ENCODE measurements at regions not wholly inside any gene's neighbourhood (a gene's known extent, or its start where the extent isn't known, plus 50 kb on each side); places are given as distances from the start of the nearest gene placed in this dataset.
A peak's percentile ranks its signal among the peaks of the same experiment; 100 is the strongest.

DNA sequence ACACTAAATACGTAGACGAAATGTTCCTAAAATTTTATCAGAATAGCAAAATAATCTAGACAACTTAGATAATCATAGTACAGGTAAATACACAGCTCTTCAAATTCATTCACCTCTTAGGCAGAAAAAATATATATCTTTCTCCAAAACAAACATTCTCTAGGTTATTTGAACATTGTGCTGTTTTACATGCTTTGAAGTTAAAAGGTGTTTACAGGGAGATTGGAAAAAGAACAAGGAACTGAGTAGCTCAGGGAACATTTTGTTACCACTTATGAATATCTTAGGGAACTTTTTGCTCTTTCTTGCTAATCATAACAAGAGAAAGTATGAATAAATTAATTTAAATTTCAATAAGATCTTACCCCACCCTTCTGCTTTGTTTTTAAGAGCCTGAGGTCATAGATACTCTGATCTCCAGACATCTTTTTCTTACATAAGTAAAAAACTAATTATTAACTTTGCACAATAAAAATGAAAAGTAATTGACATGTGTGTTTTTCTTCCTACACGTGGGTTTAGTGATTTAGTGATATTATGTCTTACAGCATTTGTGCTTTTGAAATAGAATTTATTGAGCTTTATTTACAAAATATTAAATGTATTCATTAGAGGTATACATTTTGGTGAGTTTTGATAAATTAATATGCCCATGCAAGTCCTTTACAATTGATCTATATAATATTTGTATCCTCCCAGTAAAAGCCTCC, 1141.4 kb upstream of the EYS start:
- DNase-seq (ENCODE audit: low spot score): no peak

DNA sequence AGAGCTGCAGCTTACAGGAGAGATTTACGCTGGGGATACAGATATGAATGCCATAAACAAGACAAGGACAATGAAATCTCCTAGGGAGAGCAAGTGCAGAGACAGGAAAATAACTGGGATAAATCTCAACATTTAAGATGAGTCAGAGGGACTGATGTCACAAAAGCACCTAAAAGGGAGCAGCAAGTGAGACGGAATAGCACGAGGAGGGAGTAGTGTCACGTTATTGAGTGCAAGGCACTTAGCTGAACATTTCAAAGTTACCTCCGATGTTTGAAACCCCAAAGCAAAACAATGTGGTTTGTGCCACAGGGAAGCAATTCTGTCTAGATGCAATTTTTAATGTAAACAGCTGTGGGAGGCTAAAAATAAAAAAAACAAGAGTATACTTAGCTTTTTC, 1131.7 kb upstream of the EYS start:
- no peak for DNase-seq (ENCODE audit: low spot score)

DNA sequence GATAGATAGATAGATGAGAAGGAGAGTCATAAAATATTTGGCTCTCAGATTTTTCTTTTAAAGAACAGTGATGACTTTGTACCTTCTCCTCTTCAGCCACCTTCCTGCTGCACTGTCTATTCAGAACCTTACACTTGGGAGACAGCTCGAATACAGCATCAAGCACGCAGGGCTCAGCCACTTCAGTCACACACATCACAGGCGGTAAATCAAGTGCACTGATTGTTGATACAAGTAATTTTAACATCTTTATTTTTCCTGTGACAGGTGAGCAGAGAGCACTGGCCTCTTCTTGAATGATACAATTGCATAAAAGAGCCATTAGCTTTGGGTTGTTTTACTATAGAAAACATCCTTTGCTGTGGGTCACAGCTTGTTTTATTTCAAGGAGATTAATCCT, 1118.5 kb upstream of the EYS start:
- no peak for DNase-seq (ENCODE audit: low spot score)

DNA sequence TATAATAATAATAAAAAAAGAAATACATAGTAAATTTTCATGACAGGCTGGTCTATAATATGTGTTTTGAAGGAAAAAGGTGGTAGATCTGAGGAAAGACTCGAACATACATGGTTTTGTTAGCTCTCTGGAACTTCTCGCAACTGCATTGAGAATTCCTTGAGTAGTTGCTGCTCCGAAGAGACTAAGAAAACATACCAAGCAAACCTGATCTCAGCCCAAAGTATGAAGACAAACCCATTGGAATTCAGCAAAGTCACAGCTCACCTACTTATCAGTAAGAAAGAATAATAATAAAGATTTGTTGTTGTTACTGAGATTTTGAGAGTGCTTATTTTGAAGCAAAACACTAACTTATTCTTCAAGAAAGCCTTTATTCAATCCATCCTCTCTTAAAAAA, 1107.1 kb upstream of the EYS start:
- no peak for DNase-seq (ENCODE audit: low spot score)

DNA sequence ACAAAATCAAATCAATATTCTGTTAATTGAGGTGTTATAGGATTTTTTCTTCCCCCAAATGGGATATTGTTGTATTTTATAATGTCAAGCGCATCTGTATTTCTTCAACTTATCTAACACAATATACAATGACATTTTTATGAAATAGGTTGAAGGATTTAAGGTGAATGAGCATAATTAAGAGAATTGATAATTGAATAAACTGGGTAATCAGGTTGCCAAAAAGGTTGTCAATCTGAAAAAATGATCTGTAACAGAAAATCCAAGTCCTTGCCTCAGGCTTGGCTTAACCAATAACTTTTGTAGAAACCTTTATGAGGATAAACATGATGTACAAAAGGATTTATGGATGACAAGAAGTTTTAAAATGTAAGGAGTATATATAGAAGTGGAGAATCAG, 1101.7 kb upstream of the EYS start:
- no peak for DNase-seq (ENCODE audit: low spot score)

DNA sequence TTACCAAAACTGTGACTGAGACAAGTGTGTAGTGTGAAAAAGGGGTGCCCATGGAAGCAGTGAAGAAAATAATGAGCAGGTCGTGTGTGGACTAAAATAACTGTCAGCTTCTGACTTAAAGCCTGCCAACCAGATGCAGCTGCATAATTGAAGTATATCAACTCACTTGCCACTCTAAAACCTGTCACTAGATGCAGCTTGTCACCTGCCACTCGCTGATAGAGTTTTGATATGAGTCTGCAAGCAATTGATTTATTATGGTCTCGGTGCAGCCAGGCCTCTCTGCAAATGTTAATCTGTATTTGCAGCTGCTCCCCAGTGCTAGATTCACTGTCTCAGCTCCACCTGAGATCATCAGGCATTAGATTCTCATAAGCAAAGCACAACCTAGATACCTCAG, 1090.0 kb upstream of the EYS start:
- DNase-seq (ENCODE audit: low spot score): no peak

DNA sequence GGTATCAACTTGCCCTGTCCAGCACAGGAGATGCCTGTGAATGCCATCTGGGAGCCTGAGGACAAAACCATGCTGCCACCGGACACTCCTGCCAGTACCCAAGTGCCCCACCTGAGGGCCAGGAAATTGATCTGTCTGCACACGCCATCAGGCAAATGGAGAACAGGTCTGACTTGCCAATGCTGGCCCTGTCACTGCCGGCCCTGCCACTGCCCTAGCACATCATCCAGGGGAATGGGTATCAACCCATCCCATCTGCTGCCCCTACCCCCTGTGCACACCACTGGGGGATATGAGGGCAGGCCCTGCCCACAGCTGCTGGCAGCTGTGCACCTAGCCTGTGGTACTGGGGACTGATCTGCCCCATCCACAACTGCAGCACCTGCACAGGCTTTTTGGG, 1081.6 kb upstream of the EYS start:
- DNase-seq (ENCODE audit: low spot score): no peak

DNA sequence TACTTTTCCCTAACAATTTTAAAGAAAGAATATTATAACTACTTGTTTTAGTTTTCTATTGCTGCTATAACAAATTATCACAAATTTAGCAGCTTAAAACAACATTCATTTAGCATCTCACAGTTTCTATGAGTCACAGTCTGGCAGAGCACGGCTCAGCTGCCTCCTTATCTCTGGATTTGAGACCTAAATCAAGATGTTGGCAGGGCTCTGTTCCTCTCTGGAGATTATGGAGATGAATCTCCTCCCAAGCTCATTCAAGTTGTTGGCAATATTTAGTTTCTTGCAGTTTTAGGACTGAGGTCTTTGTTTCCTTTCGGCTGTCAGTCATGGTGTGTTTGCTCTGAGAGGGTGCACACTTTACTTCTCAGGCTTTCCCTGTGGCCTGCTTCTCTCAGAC, 1065.8 kb upstream of the EYS start:
- DNase-seq (ENCODE audit: low spot score): no peak

DNA sequence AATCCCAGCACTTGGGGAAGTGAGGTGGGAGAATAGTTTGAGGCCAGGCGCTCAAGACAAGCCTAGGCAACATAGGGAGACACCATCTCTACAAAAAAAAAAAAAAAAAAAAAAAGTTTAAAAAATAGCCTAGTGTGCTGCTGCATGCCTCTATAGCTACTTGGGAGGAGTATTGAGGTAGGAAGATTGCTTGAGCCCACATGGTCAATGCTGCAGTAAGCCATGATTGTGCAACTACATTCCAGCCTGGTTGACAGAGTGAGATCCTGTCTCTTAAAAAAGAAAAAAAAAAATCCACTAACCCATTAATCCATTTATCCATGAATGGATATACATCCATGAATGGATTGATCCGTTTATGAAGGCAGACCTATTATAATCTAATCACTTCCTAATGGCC, 1064.6 kb upstream of the EYS start:
- no peak for DNase-seq (ENCODE audit: low spot score)

DNA sequence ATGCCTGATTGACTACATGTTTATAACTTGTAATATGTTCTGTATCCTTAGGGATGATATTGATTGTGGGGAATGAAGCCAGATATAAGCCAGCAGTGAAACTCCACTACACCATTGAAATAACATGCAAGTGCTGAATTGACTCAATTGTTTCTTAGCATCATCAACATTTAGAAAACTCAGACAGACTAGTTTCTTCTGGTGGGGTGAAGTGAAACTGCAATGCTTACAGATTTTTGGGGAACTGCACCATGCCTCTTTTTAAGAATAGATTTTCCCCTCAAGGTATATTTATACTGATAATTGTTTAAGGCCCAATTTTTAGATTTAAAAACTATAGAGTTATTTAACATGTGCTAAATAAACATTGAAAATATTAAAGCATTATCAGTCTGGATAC, 1044.6 kb upstream of the EYS start:
- DNase-seq (ENCODE audit: low spot score): no peak

DNA sequence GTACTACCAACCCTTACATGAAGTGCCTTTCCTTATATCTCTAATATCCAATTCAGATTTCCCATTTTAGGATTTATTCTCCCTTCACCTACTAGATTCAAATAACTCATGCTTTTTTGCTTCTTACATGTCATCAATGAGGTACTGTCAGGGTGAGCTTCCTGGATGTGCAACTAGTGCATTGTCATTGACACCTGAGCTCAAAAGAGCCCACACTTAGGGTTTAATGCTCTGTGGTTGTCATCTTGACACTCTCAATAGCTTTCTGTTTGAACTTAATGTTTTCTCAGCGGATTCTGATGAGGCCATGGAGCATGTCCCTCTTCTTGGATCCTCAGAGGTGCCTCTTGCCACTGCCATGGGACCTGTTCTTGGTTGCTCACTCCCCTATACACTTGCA, 1033.3 kb upstream of the EYS start:
- no peak for DNase-seq (ENCODE audit: low spot score)

DNA sequence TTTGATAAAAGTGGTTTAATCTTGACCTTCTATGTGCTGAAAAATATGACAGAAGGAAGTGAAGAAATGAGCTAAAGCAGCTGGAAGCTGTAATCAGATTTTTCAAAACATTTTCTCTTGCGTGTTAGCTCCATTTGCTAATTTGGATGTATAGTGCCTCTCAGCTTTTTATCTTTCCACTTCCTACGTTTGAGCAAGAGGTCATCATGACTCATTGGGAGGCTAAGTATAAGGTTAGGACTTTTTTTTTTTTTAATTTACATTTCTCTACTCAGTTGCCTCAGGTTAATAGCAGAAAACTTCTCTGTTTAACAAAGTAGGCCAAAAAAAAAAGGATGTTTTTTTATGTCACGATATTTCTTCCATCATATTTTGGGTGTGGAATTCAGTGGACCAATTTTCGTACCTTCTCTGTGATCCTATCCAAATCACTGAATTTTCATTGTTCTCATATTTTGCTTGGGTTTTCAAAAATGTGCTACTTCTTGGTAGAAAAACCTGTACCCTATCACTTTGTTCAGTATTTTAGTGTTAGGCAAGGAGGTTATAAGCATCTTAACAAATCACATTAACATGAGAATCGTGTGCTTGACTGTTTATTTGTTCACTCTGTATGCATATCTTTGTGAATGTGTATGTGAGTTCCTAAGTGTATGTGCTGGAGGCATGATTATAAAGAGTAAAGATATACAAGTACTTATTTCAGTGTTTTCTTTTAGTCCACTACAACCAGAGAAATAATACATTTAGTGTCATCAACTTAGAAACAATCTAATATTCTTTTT, 1028.3 kb upstream of the EYS start:
- no peak for DNase-seq (ENCODE audit: low spot score)

DNA sequence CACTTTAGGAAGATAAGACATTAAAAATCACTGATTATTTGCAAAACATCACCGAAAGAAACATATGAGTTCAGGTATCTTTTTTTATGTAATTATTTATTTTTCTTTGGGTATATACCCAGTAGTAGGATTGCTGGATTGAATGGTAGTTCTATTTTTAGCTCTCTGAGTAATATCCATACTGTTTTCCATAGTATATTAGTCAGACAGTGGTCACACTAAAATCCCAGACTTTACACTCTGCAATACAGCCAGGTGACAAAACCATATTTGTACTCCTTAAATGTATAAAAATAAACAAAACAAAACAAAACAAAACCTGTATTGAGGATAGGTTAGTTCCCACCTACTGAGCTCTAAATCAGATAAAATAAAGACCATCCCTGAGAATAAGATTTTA, 1024.3 kb upstream of the EYS start:
- no peak for DNase-seq (ENCODE audit: low spot score)

DNA sequence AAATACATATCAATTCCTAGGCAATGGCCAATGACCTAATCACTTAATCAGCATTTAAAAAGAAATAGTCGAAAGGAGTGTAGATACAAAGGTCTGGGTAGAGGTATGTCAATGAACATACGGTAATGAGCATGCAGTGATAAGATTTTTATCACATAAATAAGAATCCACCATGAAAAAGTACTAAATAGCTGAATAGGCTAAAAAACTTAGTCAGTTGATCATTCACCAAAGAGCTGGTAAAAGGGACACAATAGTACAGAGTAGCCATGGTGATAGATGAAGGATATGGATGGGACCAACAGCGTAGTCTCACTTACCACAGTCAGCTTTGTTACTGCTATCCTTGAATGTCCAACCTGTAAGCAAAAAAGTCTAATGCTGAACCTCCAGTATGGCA, 1018.6 kb upstream of the EYS start:
- DNase-seq (ENCODE audit: low spot score): no peak

DNA sequence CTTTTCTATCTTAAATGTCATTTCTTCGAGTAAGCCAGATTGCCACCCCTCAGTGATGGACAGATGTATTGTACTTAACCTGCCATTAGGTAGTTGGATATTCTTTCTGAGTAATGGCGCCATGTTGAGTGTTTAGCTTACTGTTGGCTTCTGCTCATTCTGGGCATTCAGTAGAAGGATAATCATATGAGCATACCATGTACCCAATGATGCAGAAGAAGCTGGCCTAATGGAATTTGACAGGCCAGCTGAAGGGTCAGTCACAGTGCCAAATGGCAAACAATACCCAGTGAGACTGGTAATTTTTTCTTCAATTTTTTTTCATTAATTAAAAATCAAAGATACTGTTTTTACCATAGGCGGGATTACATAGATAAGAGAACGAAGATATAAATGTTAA, 1010.8 kb upstream of the EYS start:
- DNase-seq (ENCODE audit: low spot score): no peak

DNA sequence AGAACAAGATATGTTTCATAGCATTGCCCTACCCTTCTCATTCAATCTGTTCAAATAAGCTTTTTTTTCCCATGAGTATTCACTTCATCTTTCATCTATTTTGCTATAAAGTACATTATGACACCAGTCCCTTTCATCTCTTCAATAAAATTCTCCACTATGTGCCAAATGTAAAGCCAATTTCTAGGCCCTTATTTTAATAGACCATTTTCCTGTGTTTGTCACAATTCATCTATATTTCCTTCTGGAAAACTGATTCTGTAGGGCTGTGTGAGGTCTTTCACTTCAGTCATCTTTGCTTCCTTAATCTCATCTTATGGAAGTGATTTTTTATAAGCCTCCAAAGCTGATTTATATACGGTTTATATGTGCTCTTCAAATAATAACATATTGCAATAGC, 992.4 kb upstream of the EYS start:
- no peak for DNase-seq (ENCODE audit: low spot score)

DNA sequence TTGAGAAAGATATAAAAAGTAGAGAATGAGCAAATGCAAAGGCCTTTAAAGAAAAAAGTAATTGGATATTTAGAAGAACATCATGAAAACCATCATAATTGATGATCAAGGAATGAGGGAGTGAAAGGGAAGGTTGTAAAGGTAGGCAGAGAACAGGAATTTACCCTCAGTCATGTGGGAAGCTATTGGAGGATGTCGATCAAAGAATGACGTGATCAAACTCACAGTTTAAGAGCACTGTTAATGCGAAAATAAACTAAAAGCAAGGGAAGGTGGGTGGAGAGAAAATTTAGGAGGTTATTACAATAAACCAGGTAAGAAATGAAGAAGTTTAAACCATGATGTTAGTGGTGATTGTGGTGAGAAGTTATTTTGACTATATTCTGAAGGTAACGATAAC, 982.6 kb upstream of the EYS start:
- no peak for DNase-seq (ENCODE audit: low spot score)

DNA sequence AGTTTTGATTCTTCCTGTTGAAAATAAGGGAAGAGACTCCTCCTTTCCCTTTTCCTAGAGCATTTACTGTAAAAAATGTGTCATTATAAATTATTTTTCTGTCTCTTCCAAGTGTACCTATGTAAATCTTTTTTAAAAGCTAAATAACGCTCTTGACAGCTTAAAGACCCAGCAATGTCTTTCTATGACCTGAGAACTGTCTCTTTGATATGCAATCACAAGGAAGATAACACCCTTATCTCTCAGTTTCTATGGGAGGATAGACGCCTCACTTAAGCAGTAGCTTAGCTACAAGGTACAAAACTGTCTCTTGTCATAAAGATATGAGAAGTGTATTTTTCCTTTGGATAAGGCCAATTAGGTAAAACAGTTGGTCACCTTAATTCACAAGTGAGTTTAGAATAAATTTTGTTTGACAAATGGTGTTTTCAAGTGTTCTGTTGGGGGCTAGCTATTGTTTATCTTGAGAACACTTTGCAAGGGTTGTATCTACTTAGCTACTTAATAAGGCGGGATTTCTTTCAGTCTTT, 980.6 kb upstream of the EYS start:
- DNase-seq (ENCODE audit: low spot score): no peak

DNA sequence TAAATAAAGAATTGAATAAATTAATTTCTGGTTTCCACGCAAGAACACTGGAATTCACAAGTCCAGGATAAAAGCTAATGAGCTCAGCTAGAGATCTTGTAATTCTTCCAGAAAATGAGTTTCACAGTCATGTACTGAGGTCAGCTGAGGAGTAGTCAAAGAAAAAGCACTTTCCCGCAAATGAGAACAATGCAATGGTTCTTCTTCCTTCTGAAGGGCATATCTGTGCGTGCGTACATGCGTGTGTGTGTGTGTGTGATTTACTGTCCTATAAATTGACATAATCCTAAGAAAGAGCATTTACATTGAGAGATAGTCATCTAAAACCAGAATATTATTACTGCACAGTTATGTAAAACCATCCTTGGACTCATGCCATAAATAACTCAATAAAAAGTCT, 968.9 kb upstream of the EYS start:
- no peak for DNase-seq (ENCODE audit: low spot score)

DNA sequence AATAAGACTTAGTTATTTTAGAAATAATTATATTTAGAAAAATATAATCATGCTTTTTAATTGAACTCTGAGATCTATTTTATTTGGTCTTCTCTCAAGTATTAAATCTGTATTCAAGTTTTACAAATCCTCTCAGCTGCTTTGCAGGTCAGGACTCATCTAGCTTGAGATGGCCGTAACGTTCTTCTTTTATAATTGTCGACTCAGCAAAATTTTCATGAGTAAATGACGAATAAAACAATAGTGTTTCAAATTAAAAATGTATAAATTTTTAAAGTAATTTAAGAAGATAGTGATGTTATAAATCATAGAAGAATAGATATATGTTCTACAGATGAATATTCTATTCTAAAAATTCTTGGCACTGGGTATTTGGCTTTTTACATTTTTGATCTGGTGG, 957.1 kb upstream of the EYS start:
- DNase-seq (ENCODE audit: low spot score): no peak

DNA sequence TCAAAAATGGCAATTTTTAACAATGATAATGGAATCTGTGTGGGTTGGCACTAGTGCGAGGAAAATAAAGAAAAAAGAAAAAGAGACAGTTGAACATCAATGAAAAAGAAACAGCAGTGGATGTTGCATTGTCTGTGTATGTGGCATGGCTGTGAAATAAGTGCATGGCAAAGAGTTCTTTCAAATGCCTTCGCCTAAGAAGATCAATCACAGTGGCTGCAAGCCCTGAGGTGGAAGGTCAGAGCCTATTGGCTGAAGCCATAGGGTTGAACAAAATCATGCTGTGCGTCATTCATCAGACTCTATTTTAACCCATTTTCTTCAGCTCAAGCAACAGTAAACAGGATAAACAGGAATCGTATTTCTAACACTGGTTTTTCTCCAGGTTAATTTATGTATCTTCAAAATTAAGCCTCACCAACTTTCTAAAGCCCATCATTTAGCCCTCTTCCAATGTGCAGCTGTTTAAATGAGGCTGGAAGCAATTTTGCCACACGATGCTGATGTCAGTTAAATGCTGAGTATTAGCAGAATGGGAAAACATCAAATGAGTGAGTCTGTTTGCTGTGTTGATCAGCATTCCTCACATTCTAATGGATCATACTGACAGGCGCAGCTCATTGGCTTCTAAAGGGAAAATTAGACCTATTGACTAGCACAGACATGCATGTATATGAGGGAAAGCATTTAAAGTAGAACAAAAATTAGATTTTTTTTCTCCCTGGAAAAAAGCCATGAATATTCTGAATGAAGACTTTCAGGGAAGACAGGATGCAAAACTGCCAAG, 955.9 kb upstream of the EYS start:
- DNase-seq (ENCODE audit: low spot score): no peak

DNA sequence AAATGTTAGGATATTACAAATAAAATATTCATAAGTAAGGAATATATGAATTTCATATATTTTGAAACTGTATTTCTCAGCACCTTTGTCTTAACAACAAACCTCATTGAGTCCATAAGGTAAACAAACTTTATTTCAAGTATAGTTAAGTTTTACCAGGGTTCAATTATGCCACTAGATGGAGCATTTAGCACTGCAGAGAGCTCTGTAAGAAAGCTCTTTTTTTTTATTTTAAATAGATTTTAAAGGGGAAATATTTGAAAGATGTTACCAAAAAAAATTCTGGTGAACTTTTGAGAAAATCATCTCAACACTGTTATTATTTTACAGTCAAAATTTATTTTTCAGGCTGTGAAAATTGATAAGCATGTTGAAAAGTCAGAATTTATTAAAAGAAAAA, 955.2 kb upstream of the EYS start:
- peak; percentile 16 for DNase-seq (ENCODE audit: low spot score)

DNA sequence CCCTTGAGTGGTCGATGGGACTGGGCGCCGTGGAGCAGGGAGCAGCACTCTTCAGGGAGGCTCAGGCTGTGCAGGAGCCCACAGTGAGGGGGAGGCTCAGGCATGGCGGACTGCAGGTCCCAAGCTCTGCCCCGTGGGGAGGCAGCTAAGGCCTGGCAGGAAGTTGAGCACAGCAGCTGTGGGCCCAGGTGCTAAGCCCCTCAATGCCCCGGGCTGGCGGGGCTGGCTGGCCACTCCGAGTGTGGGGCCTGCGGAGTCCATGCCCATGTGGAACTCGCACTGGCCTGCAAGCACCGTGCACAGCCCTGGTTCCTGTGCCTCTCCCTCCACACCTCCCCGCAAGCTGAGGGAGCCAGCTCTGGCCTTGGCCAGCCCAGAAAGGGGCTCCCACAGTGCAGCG, 948.4 kb upstream of the EYS start:
- no peak for DNase-seq (ENCODE audit: low spot score)

Data from HT-29 (cell line).